Cardiac muscle cell (in vitro differentiated cells and primary cell): ENCODE measurements at regions not wholly inside any gene's neighbourhood (a gene's known extent, or its start where the extent isn't known, plus 50 kb on each side); places are given as distances from the start of the nearest gene placed in this dataset.

Experiments
- DNase-seq, 2 donors: peaks; one replicate each; pipeline versions ENCODE4 v3.0.0 to v3.0.0-alpha.2; 2010 to 2017; ENCODE audit warnings: low read depth in 1 of 2, low spot score in 1 of 2
- H3K27ac ChIP-seq: fragments of 200-600 bp; sonication (generic); 2 replicates; pipeline ENCODE4 v1.5.1; 2016
- H3K27me3 ChIP-seq: fragments of 200-600 bp; sonication (generic); 2 replicates; pipeline ENCODE4 v1.6.0; 2016; ENCODE audit warnings: control low read depth
- H3K36me3 ChIP-seq: fragments of 200-600 bp; sonication (generic); 2 replicates; pipeline ENCODE4 v1.5.1; 2016; ENCODE audit warnings: control low read depth
- H3K4me1 ChIP-seq: fragments of 200-600 bp; sonication (generic); 2 replicates; pipeline ENCODE4 v1.8.1; 2017; ENCODE audit warnings: low read depth, mild to moderate bottlenecking, mixed run types
- H3K4me3 ChIP-seq: fragments of 200-600 bp; sonication (generic); 2 replicates; pipeline ENCODE4 v1.5.1; 2016; ENCODE audit warnings: mild to moderate bottlenecking
- H3K9me3 ChIP-seq: fragments of 200-600 bp; sonication (generic); 2 replicates; pipeline ENCODE4 v1.5.1; 2017; ENCODE audit warnings: low read depth, mild to moderate bottlenecking, control low read depth
- TF ChIP-seq, protein P1 (sequence below): IDR thresholded peaks from 2 replicates; pipeline ENCODE4 v1.5.1; 2012; ENCODE audit warnings: low read depth, mild to moderate bottlenecking, low read length

DNA sequence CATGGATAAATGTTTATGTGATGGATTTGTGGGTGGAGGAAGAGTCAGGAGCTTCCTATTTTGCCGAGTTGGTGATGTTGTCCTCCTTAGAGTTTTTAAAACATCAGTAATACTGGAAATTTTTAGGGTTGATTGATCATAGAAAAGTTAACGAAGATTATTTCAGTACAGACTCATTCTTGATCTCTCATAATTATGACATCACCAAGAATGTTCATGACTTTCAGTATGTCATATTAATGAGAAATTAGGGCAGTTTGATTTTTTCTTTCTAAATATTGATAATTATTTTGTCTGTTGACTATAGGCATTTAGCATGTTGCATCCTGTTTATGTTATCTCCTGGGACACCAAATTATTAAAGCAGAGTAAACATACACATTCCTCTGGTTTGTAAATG is 512.2 kb downstream of the CD109 start:
- Histone ChIP-seq H3K4me3 (no peak overlapping the region), H3K4me1 (no peaks in the 10 kb centered on the region), H3K9me3 (no peaks in the 10 kb centered on the region), H3K27me3 (no peaks in the 10 kb centered on the region), H3K36me3 (no peaks in the 10 kb centered on the region), H3K27ac (no peak overlapping the region)
- TF ChIP-seq, protein P1, sequence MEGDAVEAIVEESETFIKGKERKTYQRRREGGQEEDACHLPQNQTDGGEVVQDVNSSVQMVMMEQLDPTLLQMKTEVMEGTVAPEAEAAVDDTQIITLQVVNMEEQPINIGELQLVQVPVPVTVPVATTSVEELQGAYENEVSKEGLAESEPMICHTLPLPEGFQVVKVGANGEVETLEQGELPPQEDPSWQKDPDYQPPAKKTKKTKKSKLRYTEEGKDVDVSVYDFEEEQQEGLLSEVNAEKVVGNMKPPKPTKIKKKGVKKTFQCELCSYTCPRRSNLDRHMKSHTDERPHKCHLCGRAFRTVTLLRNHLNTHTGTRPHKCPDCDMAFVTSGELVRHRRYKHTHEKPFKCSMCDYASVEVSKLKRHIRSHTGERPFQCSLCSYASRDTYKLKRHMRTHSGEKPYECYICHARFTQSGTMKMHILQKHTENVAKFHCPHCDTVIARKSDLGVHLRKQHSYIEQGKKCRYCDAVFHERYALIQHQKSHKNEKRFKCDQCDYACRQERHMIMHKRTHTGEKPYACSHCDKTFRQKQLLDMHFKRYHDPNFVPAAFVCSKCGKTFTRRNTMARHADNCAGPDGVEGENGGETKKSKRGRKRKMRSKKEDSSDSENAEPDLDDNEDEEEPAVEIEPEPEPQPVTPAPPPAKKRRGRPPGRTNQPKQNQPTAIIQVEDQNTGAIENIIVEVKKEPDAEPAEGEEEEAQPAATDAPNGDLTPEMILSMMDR: no peak
- no peak for DNase-seq

DNA sequence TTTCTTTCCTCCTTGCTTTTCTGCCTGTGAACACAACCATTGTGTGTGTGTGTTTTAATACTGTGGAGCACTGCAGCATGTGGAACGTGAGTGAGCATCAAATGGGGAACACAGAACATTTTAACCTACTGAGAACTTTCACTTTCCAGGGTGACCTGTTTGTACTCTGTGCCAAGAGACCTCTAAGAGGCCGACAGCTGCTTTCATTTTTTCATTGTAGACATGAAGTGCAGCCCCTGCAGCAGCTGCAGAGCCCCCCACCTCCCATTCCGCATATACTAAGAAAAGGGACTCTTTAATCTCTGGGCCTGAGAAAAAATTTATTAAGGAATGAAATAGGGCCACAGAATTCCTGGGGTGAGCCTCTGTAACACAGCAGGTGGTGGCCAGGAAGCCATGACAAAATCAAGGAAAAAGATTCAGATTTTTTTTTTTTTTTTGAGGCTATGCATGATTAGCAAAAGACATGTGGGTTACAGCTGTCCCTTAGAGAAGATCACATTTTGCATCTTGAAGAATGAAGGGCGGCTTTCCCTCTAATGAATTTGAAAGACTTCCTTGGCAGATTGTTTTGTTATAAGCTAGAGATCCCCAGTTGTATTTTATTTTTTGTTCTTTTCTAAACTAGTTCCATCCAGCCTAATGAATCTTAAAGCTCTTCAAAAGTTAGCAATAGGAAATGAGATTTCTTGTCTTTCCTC is 503.4 kb downstream of the CD109 start:
- Histone ChIP-seq H3K9me3 (no peaks in the 10 kb centered on the region), H3K4me3 (no peak overlapping the region), H3K36me3 (no peaks in the 10 kb centered on the region), H3K27ac (no peak overlapping the region), H3K27me3 (no peaks in the 10 kb centered on the region), H3K4me1 (no peaks in the 10 kb centered on the region)
- TF ChIP-seq, protein P1: no peak
- no peak for DNase-seq

- H3K4me3 ChIP-seq: no peak overlapping the region
- no peaks in the 10 kb centered on the region for H3K9me3 ChIP-seq
- H3K4me1 ChIP-seq: no peaks in the 10 kb centered on the region
- H3K36me3 ChIP-seq: no peaks in the 10 kb centered on the region
- H3K27ac ChIP-seq: no peak overlapping the region
- H3K27me3 ChIP-seq: no peaks in the 10 kb centered on the region
- DNase-seq: no peak
- TF ChIP-seq, protein P1: no peak
These were observed 501.3 kb downstream of the CD109 start for GRCh38 chr6:74197310-74197709.

DNA sequence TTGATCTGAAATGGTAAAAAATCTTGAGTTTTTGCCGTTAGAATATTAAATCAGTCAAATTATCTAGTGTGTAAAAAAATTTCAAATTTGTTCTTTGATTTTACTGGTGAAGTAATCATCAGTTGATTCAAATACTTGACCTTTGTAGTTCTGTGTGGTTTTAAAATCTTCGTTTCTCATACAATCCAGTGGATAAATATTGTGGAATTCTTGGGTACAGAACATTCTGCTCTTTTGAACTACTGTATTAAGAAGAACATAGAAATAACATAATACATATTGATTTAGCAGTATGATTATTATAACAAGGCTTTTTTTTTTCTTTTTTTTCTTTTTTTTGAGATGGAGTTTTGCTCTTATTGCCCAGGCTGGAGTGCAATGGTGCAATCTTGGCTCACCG is 491.8 kb downstream of the CD109 start:
- H3K27me3 ChIP-seq: no peaks in the 10 kb centered on the region
- DNase-seq: no peak
- no peak overlapping the region for H3K4me3 ChIP-seq
- H3K36me3 ChIP-seq: no peaks in the 10 kb centered on the region
- no peaks in the 10 kb centered on the region for H3K4me1 ChIP-seq
- H3K27ac ChIP-seq: no peak overlapping the region
- no peaks in the 10 kb centered on the region for H3K9me3 ChIP-seq
- TF ChIP-seq, protein P1: no peak

GRCh38 chr6:74182992-74183391 is 487.0 kb downstream of the CD109 start:
- no peak overlapping the region for H3K4me3 ChIP-seq
- H3K27ac ChIP-seq: no peak overlapping the region
- no peaks in the 10 kb centered on the region for H3K9me3 ChIP-seq
- TF ChIP-seq, protein P1: no peak
- no peak for DNase-seq
- no peaks in the 10 kb centered on the region for H3K36me3 ChIP-seq
- H3K4me1 ChIP-seq: no peaks in the 10 kb centered on the region
- H3K27me3 ChIP-seq: no peaks in the 10 kb centered on the region
